GM12875 (cell line): ENCODE measurements at regions not wholly inside any gene's neighbourhood (a gene's known extent, or its start where the extent isn't known, plus 50 kb on each side); places are given as distances from the start of the nearest gene placed in this dataset.

Experiments
- H3K4me3 ChIP-seq: one replicate; pipeline ENCODE4 v1.5.1; 2011; ENCODE audit warnings: low read depth, low read length, control low read depth
- TF ChIP-seq, protein P1 (sequence below): IDR thresholded peaks from 2 replicates; pipeline ENCODE4 v1.5.1; 2011; ENCODE audit warnings: low read depth, mild to moderate bottlenecking, control low read depth, inconsistent platforms, low read length, moderate library complexity, borderline replicate concordance; ENCODE audit not compliant: insufficient read depth

DNA sequence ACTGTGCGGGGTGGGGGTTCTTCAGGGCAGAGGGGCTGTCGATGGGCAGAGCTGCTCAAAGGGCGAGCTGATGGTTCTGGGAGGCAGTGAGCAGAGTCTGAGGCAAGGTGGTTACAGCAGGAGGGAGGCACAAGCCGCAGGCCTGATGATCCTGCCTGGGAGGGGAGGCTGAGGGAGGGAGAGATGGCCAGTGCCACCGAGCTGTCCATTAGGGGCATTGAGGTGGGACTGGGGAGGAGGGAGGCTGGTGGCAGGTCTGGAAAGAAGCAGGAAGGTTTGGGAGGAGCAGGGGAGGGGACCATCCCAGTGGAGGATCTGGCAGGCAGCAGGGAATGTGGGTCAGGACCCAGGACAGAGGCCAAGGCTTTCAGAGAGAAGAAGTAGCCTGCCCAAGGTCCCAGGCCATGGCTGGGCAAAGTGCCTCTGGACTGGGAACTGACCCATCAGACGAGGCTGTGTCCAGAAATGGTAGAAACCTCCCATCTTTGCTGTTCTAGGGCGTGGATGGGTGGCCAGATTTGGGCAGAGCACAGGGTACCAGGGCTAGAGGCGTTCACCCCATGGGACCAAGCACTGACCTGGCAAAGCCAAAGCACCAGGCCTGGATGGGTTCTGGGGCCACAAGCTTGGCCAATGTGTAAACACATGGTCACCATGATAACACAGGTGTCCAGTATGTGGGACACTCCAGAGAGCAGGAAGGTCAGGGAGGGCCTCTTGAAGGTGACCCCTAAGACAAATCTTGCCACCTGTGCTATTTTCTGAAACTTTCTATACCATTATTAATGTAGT, 55.5 kb downstream of the INHBB start:
- no peak overlapping the region for H3K4me3 ChIP-seq
- TF ChIP-seq, protein P1, sequence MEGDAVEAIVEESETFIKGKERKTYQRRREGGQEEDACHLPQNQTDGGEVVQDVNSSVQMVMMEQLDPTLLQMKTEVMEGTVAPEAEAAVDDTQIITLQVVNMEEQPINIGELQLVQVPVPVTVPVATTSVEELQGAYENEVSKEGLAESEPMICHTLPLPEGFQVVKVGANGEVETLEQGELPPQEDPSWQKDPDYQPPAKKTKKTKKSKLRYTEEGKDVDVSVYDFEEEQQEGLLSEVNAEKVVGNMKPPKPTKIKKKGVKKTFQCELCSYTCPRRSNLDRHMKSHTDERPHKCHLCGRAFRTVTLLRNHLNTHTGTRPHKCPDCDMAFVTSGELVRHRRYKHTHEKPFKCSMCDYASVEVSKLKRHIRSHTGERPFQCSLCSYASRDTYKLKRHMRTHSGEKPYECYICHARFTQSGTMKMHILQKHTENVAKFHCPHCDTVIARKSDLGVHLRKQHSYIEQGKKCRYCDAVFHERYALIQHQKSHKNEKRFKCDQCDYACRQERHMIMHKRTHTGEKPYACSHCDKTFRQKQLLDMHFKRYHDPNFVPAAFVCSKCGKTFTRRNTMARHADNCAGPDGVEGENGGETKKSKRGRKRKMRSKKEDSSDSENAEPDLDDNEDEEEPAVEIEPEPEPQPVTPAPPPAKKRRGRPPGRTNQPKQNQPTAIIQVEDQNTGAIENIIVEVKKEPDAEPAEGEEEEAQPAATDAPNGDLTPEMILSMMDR, result no peak

DNA sequence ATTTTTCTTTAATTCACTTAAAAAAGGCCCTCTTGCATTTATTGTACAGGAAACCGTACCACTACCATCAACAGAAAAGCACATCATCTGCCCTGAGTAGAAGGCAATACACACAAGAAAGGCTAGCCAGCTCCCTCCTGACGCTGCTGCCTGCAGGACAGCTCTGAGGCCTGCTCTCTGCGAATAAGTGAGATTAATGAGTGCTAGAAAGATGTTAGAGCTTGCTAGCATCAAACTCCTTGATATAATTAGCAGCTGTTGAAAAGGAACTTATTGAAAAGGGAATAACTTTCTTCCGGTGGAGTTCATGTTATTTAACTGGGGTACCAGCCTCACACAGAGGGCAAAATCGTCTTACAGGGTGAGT, 56.1 kb downstream of the INHBB start:
- H3K4me3 ChIP-seq, result no peak overlapping the region
- TF ChIP-seq, protein P1, result no peak

DNA sequence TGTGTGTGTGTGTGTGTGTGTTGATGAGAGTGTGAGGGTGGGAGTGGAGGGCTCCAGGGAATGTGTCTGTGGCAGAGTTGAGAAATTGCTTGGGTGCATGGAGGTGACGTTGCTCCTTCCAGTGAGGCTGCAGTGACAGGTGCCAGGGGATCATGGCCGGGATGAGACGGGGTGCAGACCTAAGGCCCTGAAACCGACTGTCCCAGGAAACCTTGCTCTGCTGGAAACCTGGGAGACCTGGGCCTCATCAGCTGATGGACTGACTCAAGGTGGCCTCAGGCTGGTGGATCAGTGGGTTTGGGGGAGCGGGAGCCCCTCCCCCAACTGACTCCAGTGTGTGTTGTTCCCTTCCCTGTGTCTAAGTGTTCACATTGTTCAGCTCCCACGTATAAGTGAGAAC, 56.6 kb downstream of the INHBB start:
- H3K4me3 ChIP-seq, result no peak overlapping the region
- TF ChIP-seq, protein P1, result no peak

DNA sequence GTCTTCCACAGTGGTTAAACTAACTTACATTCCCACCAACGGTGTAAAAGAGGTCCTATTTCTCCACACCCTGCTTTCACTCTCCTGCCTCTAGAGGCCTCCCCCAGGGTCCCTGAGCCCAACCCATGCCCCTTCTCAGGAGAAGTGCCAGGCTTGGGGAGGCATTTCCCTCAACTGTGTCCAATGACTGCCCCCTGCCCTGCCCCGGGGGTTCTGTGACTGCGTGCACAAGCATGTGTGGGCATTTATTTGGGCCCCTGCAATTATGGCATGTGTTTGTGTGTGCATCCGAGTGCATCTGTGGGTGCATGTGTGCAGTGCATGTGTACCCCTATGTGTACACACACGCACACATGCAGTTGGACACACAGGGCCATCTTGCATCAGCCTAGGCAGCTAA, 57.3 kb downstream of the INHBB start:
- no peak overlapping the region for H3K4me3 ChIP-seq
- TF ChIP-seq, protein P1, result no peak

DNA sequence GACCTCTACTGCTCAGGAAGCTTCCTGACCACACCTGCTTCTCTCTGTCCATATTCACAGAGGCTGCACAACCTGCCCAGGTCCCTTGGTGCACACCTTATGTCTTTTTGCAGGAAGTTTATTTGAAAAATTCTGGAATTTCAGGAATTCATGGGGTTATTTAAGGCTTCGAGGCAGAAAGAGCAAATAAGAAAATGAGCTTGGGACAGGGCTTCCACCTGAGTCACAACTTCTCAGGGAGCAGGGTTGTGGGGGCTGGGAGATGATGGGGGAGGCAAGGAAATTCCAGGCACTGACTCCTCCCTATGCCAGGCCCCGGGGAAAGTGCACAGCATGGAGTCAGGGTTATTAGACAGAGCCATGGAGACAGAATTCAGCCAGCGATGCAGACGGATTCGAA, 57.7 kb downstream of the INHBB start:
- no peak overlapping the region for H3K4me3 ChIP-seq
- TF ChIP-seq, protein P1, result no peak

DNA sequence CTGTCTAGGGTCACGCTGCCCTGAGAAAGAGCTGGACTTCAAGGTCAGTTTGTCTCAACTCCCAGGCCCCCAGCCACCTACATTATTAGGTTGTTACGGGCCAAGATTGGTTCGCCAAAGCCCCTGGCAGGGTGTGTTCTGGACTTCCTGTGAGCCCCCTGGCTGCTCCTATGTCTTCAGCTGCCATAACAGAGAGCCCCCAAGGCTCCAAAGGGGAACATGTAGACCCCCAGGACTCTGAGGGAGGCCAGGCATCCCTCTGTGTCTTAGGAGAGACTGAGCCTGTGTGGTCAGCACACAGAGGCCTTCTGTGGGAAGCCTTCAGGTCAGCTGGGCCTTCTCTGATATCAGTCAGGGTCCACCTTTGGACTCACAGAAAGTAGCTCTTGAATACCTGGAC, 58.3 kb downstream of the INHBB start:
- TF ChIP-seq, protein P1, result no peak
- H3K4me3 ChIP-seq, result no peak overlapping the region
